GM12875 (cell line): ENCODE measurements at regions not wholly inside any gene's neighbourhood (a gene's known extent, or its start where the extent isn't known, plus 50 kb on each side); places are given as distances from the start of the nearest gene placed in this dataset.

ENCODE experiments used
- H3K4me3 ChIP-seq: one replicate; pipeline ENCODE4 v1.5.1; 2011; ENCODE audit warnings: low read depth, low read length, control low read depth
- CTCF ChIP-seq: IDR thresholded peaks from 2 replicates; pipeline ENCODE4 v1.5.1; 2011; ENCODE audit warnings: low read depth, mild to moderate bottlenecking, control low read depth, inconsistent platforms, low read length, moderate library complexity, borderline replicate concordance; ENCODE audit not compliant: insufficient read depth

GRCh38 chr13:59413126-59413525 lies 750.6 kb downstream of the DIAPH3 start:
- H3K4me3 ChIP-seq = no peak overlapping the region
- no peak for TF ChIP-seq CTCF

- no peak for TF ChIP-seq CTCF
Observed at GRCh38 chr13:59414006-59414405, 749.7 kb downstream of the DIAPH3 start.

GRCh38 chr13:59415498-59415897 lies 748.2 kb downstream of the DIAPH3 start:
- H3K4me3 ChIP-seq = no peak overlapping the region

More at GRCh38 chr13:59414006-59414405, 749.7 kb downstream of the DIAPH3 start:
- H3K4me3 ChIP-seq = no peak overlapping the region

GRCh38 chr13:59416561-59416960 lies 747.2 kb downstream of the DIAPH3 start:
- H3K4me3 ChIP-seq = no peak overlapping the region
- TF ChIP-seq CTCF = no peak

More at GRCh38 chr13:59415498-59415897, 748.2 kb downstream of the DIAPH3 start:
- no peak for TF ChIP-seq CTCF

GRCh38 chr13:59422646-59423045 lies 741.1 kb downstream of the DIAPH3 start:
- no peak overlapping the region for H3K4me3 ChIP-seq
- no peak for TF ChIP-seq CTCF

- no peak overlapping the region for H3K4me3 ChIP-seq
- no peak for TF ChIP-seq CTCF
Observed at GRCh38 chr13:59423708-59424340, 739.9 kb downstream of the DIAPH3 start.

GRCh38 chr13:59424661-59425060 lies 739.1 kb downstream of the DIAPH3 start:
- TF ChIP-seq CTCF = no peak
- no peak overlapping the region for H3K4me3 ChIP-seq
